ENCODE measurements at regions not wholly inside any gene's neighbourhood (a gene's known extent, or its start where the extent isn't known, plus 50 kb on each side); places are given as distances from the start of the nearest gene placed in this dataset.

DNA sequence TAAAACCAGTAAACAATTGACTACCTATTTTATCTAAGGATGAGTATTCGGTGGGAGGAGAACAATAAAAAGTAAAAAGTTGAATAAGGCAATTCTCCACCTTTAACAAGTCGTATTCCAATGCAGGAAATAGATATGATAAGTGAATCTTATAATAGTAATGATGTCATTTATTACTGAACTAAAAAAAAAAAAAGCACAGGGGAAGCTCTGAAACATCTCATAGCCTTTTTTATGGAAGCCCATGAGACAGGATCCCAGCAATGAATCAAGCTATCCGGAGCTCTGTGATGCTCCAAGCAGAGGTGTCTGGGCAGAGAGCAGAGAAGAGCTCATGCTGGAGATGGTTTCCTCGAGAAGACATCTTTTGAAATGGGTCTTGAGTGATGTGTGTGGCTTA lies 376.0 kb downstream of the ICE1 start:
- Histone ChIP-seq H3K4me1 (ENCODE audit: control insufficient read depth, insufficient read depth, low read length) (no peaks in the 10 kb centered on the region), H3K27ac (ENCODE audit: low read length) (no peak overlapping the region), H3K36me3 (ENCODE audit: control insufficient read depth in 2 of 2, insufficient read depth in 2 of 2, low read length in 2 of 2) (no peaks in the 10 kb centered on the region), H3K27me3 (ENCODE audit: control insufficient read depth in 1 of 2, insufficient read depth in 2 of 2, low read length in 2 of 2) (no peaks in the 10 kb centered on the region), H3K9ac (ENCODE audit: low read length in 2 of 2) (no peak overlapping the region), H3K9me3 (ENCODE audit: control insufficient read depth in 2 of 2, low read length in 2 of 2) (peaks cover 0 to 3% of the 10 kb centered on the region in 2 donors), H3K4me3 (ENCODE audit: low read length in 2 of 2) (no peak overlapping the region)

DNA sequence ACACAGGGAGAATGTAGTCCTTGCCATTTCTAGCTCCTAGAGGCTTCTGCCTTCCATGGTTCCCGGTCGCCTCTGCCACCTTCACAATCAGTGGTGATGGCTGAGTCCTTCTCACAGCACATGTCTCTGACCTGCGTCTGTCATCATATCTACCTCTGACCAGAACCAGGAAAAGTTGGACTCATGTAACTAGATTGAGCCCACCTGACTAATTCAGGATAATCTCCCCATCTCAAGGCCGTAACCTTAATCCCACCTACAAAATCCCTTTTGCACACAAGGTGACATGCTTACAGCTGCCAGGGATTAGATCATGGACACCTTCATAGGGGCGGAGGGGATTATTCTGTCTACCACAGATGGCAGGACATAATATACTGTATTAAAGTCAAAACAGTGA lies 375.6 kb downstream of the ICE1 start:
- no peak overlapping the region for H3K9ac ChIP-seq (ENCODE audit: low read length in 2 of 2)
- H3K9me3 ChIP-seq (ENCODE audit: control insufficient read depth in 2 of 2, low read length in 2 of 2), result peaks cover 0 to 3% of the 10 kb centered on the region in 2 donors
- H3K4me1 ChIP-seq (ENCODE audit: control insufficient read depth, insufficient read depth, low read length), result no peaks in the 10 kb centered on the region
- no peak overlapping the region for H3K27ac ChIP-seq (ENCODE audit: low read length)
- no peak overlapping the region for H3K4me3 ChIP-seq (ENCODE audit: low read length in 2 of 2)
- no peaks in the 10 kb centered on the region for H3K36me3 ChIP-seq (ENCODE audit: control insufficient read depth in 2 of 2, insufficient read depth in 2 of 2, low read length in 2 of 2)
- H3K27me3 ChIP-seq (ENCODE audit: control insufficient read depth in 1 of 2, insufficient read depth in 2 of 2, low read length in 2 of 2), result no peaks in the 10 kb centered on the region

DNA sequence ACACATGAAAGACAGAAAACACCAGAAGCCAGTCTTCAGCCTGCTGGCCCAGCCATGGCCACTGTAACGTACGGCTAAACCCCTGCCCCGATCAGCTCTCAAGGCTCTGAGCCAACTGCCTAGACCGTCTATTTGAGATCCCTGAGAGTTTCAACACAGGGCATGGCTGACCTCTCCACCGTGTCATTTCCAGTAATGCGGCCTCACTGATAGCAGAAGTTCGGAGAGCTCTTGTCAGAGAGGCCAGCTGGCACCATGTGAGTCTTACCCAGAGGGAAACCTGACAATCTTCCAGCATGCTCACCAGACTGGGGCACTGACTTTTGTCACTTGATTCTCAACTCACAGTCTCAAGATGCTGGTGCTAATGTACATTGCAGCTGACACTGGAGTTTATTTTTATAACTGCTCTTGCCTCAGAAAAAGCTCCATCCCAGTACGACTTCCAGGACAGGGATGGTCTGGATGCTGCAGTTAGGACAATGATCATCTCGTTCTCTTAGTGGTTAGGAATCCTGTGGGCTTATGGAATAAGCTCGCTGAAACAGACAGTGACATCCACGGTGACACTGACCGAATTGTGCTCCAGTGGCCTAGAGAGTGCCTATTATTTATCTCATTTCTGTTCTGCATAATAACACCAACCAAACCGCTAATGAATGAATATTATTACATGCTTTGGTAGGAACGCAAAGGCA lies 372.7 kb downstream of the ICE1 start:
- Histone ChIP-seq H3K9me3 (ENCODE audit: control insufficient read depth in 2 of 2, low read length in 2 of 2) (no peaks in the 10 kb centered on the region), H3K27ac (ENCODE audit: low read length) (no peak overlapping the region), H3K9ac (ENCODE audit: low read length in 2 of 2) (no peak overlapping the region), H3K36me3 (ENCODE audit: control insufficient read depth in 2 of 2, insufficient read depth in 2 of 2, low read length in 2 of 2) (no peaks in the 10 kb centered on the region), H3K27me3 (ENCODE audit: control insufficient read depth in 1 of 2, insufficient read depth in 2 of 2, low read length in 2 of 2) (no peaks in the 10 kb centered on the region), H3K4me1 (ENCODE audit: control insufficient read depth, insufficient read depth, low read length) (no peaks in the 10 kb centered on the region), H3K4me3 (ENCODE audit: low read length in 2 of 2) (no peak overlapping the region)

DNA sequence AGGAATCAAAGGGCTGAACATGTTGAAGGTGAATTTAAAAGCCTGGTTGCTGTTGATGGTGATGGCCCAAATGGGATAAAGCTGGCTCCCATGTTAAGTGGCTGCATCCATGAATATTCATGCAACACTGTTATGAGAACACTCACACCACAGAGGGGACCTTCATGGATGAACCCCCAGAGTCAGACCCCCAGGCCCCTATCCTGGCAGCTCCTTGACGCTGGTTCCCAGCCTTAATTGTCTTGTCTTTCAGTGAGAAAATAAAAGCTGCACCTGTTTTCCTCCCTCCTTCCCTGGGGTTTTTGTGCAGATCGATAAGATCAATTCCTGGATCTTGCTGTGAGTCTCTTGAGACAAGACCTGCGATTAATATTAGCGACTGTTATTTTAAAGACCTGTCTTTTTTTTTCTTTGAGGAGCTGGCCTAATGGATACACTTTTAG lies 371.7 kb downstream of the ICE1 start:
- no peak overlapping the region for H3K4me3 ChIP-seq (ENCODE audit: low read length in 2 of 2)
- no peak overlapping the region for H3K27ac ChIP-seq (ENCODE audit: low read length)
- no peak overlapping the region for H3K9ac ChIP-seq (ENCODE audit: low read length in 2 of 2)

DNA sequence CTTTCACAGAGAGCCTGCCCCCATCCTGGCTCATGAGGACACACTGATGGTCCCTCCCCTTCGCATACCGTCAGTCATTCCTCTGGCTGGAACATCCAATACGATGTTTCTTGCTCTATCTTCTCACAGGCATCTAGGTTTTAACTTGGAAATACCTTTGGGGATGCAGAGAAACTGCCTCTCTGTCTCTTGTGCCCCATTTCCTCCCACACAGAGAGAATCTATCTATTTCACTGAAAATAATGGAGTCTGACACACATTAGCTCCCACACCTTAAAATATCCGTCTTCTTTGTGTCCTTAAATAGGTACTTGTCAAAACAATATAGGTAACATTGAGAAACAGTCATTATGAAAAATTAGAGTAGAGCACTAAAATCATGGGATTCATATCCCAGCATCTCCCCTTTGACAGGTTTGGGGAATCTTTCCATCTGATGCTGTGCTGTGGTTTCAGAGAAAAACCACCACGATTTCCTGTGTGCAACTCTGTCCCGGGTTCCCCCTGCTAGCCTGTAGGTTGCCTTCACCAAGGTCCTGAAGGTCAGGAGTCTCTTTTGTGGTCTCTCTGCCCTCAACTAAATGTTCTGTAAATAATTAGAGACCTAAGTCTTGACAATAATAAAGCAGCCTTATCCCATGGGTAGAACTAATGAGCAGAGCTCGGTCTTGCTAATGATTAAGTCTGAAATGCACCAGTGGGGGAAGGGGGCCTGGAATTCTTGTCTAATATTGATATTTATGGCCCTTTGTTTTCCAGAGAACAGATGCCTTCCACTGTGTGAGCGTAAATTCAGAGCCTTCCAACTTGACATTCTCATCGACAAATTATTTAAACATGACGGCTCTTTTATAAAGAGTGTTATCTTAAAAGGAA lies 371.0 kb downstream of the ICE1 start:
- H3K27ac ChIP-seq (ENCODE audit: low read length), result no peak overlapping the region
- H3K4me1 ChIP-seq (ENCODE audit: control insufficient read depth, insufficient read depth, low read length), result no peaks in the 10 kb centered on the region
- no peak overlapping the region for H3K9ac ChIP-seq (ENCODE audit: low read length in 2 of 2)
- no peaks in the 10 kb centered on the region for H3K27me3 ChIP-seq (ENCODE audit: control insufficient read depth in 1 of 2, insufficient read depth in 2 of 2, low read length in 2 of 2)
- H3K4me3 ChIP-seq (ENCODE audit: low read length in 2 of 2), result no peak overlapping the region
- H3K9me3 ChIP-seq (ENCODE audit: control insufficient read depth in 2 of 2, low read length in 2 of 2), result no peaks in the 10 kb centered on the region
- H3K36me3 ChIP-seq (ENCODE audit: control insufficient read depth in 2 of 2, insufficient read depth in 2 of 2, low read length in 2 of 2), result no peaks in the 10 kb centered on the region

More for the DNA sequence above, 371.7 kb downstream of the ICE1 start:
- Histone ChIP-seq H3K4me1 (ENCODE audit: control insufficient read depth, insufficient read depth, low read length) (no peaks in the 10 kb centered on the region), H3K36me3 (ENCODE audit: control insufficient read depth in 2 of 2, insufficient read depth in 2 of 2, low read length in 2 of 2) (no peaks in the 10 kb centered on the region), H3K9me3 (ENCODE audit: control insufficient read depth in 2 of 2, low read length in 2 of 2) (no peaks in the 10 kb centered on the region), H3K27me3 (ENCODE audit: control insufficient read depth in 1 of 2, insufficient read depth in 2 of 2, low read length in 2 of 2) (no peaks in the 10 kb centered on the region)

DNA sequence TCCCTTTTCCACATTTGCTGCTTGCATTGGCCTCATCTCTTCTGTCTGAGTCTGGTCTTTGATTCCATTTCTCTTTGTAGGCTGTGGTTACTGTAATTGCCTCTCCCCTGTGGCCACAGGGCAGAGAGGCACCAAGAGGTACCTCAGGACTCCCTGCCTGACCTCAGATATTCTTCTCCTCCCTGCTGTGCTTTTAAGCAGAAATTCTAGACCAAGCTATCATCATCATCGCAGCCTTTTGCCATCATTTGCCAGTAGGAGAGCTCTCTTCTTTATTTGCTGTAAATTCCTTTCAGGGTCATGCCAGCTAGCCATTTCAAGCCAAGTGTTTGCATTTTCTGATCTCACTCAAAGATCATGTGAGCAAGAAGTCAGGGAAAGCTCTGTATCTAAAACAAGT lies 369.6 kb downstream of the ICE1 start:
- no peak overlapping the region for H3K9ac ChIP-seq (ENCODE audit: low read length in 2 of 2)
- H3K36me3 ChIP-seq (ENCODE audit: control insufficient read depth in 2 of 2, insufficient read depth in 2 of 2, low read length in 2 of 2), result no peaks in the 10 kb centered on the region
- no peaks in the 10 kb centered on the region for H3K4me1 ChIP-seq (ENCODE audit: control insufficient read depth, insufficient read depth, low read length)
- no peaks in the 10 kb centered on the region for H3K9me3 ChIP-seq (ENCODE audit: control insufficient read depth in 2 of 2, low read length in 2 of 2)
- no peak overlapping the region for H3K27ac ChIP-seq (ENCODE audit: low read length)
- H3K4me3 ChIP-seq (ENCODE audit: low read length in 2 of 2), result no peak overlapping the region
- H3K27me3 ChIP-seq (ENCODE audit: control insufficient read depth in 1 of 2, insufficient read depth in 2 of 2, low read length in 2 of 2), result no peaks in the 10 kb centered on the region

DNA sequence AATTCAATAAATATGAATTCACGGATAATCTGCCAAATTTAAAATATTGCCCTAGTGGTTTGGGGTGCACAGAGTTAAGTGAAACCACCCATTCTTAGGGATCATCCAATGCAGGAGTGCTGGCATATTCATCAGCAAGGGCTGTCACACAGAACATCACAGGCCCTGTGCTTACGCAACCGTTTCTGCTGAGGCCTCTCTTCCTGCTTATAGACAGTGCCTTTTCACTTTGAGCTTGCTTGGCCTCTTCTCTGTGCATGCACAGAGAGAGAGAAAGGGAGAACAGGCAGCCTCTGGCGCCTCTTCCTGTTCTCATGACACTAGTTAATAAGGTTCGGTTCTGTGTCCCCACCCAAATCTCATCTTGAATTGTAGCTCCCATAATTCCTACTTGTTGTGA lies 366.3 kb downstream of the ICE1 start:
- no peaks in the 10 kb centered on the region for H3K4me1 ChIP-seq (ENCODE audit: control insufficient read depth, insufficient read depth, low read length)
- no peaks in the 10 kb centered on the region for H3K9me3 ChIP-seq (ENCODE audit: control insufficient read depth in 2 of 2, low read length in 2 of 2)
- no peaks in the 10 kb centered on the region for H3K27me3 ChIP-seq (ENCODE audit: control insufficient read depth in 1 of 2, insufficient read depth in 2 of 2, low read length in 2 of 2)
- H3K9ac ChIP-seq (ENCODE audit: low read length in 2 of 2), result no peak overlapping the region
- no peak overlapping the region for H3K4me3 ChIP-seq (ENCODE audit: low read length in 2 of 2)
- no peak overlapping the region for H3K27ac ChIP-seq (ENCODE audit: low read length)
- no peaks in the 10 kb centered on the region for H3K36me3 ChIP-seq (ENCODE audit: control insufficient read depth in 2 of 2, insufficient read depth in 2 of 2, low read length in 2 of 2)

DNA sequence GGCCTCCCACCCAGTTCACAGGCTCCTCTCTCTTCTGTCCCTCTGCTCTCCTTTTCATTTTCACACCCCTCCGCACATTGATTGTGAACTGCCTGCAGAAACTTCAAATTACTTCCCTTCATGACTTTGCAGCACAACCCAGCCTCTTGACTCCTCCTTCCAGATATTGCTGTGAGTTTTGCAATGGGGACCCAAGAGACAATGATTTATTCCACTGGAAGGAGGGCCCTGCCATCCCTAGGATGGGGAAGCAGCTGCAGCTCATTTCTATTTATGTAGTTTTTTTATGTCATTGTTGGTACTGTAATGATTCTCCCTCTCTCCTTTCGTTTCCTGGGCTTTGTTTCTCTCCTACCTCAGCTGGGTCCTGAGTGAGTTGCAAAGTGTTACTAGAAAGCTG lies 364.9 kb downstream of the ICE1 start:
- H3K27ac ChIP-seq (ENCODE audit: low read length), result no peak overlapping the region
- H3K9ac ChIP-seq (ENCODE audit: low read length in 2 of 2), result no peak overlapping the region
- no peaks in the 10 kb centered on the region for H3K9me3 ChIP-seq (ENCODE audit: control insufficient read depth in 2 of 2, low read length in 2 of 2)
- H3K4me3 ChIP-seq (ENCODE audit: low read length in 2 of 2), result no peak overlapping the region
- no peaks in the 10 kb centered on the region for H3K36me3 ChIP-seq (ENCODE audit: control insufficient read depth in 2 of 2, insufficient read depth in 2 of 2, low read length in 2 of 2)
- H3K27me3 ChIP-seq (ENCODE audit: control insufficient read depth in 1 of 2, insufficient read depth in 2 of 2, low read length in 2 of 2), result no peaks in the 10 kb centered on the region
- H3K4me1 ChIP-seq (ENCODE audit: control insufficient read depth, insufficient read depth, low read length), result no peaks in the 10 kb centered on the region

DNA sequence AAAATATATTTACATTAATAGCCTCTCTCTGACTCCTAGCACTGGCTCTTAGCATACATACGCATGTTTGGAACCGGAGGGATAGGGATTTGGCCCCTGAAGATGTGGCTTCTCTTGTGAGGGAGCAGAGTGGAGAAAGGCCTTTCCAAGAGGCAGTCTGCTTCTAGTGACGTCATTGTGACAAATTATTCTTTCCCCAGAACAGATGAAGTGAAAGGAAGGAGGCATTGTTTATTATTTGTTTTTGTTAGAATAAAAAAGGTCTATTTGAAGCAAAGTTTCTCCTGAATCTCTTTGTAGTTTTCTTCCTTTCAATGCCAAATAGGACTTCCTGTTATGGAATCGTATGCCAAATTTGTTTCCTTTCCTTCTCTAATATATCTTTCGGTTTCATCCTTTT lies 361.6 kb downstream of the ICE1 start:
- H3K4me1 ChIP-seq (ENCODE audit: control insufficient read depth, insufficient read depth, low read length), result no peaks in the 10 kb centered on the region
- no peaks in the 10 kb centered on the region for H3K36me3 ChIP-seq (ENCODE audit: control insufficient read depth in 2 of 2, insufficient read depth in 2 of 2, low read length in 2 of 2)
- no peak overlapping the region for H3K27ac ChIP-seq (ENCODE audit: low read length)
- H3K4me3 ChIP-seq (ENCODE audit: low read length in 2 of 2), result no peak overlapping the region
- no peaks in the 10 kb centered on the region for H3K9me3 ChIP-seq (ENCODE audit: control insufficient read depth in 2 of 2, low read length in 2 of 2)
- H3K27me3 ChIP-seq (ENCODE audit: control insufficient read depth in 1 of 2, insufficient read depth in 2 of 2, low read length in 2 of 2), result no peaks in the 10 kb centered on the region
- H3K9ac ChIP-seq (ENCODE audit: low read length in 2 of 2), result no peak overlapping the region

DNA sequence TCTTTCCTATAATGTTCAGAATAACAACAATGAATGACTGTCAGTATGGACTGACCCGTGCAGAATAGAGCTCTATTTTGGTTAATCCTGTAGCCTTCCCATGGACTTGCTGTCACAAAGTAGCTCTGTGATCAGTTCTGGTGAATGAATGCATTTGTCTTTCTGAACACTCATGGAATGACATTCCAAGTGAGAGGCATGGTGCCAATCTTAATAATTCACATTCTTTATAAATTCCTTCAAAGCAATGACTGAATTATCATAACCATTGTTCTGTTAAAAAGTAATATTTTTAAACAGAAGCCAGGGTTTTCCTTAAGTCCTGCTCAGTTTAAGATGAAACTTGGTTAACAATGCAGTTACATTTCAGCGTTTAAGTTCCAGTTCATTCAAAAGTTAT lies 360.5 kb downstream of the ICE1 start:
- H3K9me3 ChIP-seq (ENCODE audit: control insufficient read depth in 2 of 2, low read length in 2 of 2), result no peaks in the 10 kb centered on the region
- H3K27ac ChIP-seq (ENCODE audit: low read length), result no peak overlapping the region
- no peaks in the 10 kb centered on the region for H3K4me1 ChIP-seq (ENCODE audit: control insufficient read depth, insufficient read depth, low read length)
- H3K27me3 ChIP-seq (ENCODE audit: control insufficient read depth in 1 of 2, insufficient read depth in 2 of 2, low read length in 2 of 2), result no peaks in the 10 kb centered on the region
- H3K9ac ChIP-seq (ENCODE audit: low read length in 2 of 2), result no peak overlapping the region
- H3K36me3 ChIP-seq (ENCODE audit: control insufficient read depth in 2 of 2, insufficient read depth in 2 of 2, low read length in 2 of 2), result no peaks in the 10 kb centered on the region
- H3K4me3 ChIP-seq (ENCODE audit: low read length in 2 of 2), result no peak overlapping the region

DNA sequence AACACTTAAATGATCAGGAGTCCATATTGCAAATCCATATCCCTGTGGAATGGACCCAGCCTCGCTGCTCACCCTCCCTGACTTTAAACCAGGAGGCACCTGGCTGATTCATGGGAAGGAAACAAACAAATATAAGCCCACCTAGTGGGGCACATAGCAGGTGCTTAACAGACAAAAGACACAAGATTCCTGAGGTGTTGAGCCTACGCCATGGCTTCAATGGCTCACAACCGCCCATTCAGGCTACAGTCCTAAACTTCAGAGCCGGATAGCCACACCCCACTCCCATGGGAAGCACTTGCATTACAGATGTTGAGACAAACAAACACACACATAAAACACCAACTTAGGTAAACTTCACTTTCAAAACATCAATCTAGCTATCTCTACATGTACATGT lies 359.9 kb downstream of the ICE1 start:
- Histone ChIP-seq H3K4me3 (ENCODE audit: low read length in 2 of 2) (no peak overlapping the region), H3K27me3 (ENCODE audit: control insufficient read depth in 1 of 2, insufficient read depth in 2 of 2, low read length in 2 of 2) (no peaks in the 10 kb centered on the region), H3K9me3 (ENCODE audit: control insufficient read depth in 2 of 2, low read length in 2 of 2) (no peaks in the 10 kb centered on the region), H3K27ac (ENCODE audit: low read length) (no peak overlapping the region), H3K9ac (ENCODE audit: low read length in 2 of 2) (no peak overlapping the region), H3K4me1 (ENCODE audit: control insufficient read depth, insufficient read depth, low read length) (no peaks in the 10 kb centered on the region), H3K36me3 (ENCODE audit: control insufficient read depth in 2 of 2, insufficient read depth in 2 of 2, low read length in 2 of 2) (no peaks in the 10 kb centered on the region)

Measured in stomach smooth muscle (tissue), 2 donors.